ENCODE measurements at regions not wholly inside any gene's neighbourhood (a gene's known extent, or its start where the extent isn't known, plus 50 kb on each side); places are given as distances from the start of the nearest gene placed in this dataset.

DNA sequence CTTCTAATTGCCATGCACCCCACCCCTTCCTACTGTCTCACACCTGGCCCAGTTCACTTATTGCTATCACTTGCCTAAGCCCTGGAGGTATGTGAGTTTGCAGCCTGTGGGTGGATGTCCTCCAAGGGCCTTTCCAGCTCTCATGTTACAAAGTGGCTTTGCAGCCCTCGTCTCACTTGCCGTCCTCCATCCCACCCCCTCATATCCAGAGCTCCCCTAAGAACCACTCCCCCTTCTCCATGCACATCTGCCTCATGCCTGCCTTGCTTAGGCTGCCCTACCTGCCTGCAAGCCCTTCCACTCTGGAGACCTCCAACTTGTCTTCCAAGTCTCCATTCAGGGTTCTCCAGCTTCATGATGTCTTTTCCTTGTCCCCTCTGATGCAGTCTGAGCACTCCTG lies 119.4 kb upstream of the NLRP1 start:
- TF ChIP-seq, protein P1, sequence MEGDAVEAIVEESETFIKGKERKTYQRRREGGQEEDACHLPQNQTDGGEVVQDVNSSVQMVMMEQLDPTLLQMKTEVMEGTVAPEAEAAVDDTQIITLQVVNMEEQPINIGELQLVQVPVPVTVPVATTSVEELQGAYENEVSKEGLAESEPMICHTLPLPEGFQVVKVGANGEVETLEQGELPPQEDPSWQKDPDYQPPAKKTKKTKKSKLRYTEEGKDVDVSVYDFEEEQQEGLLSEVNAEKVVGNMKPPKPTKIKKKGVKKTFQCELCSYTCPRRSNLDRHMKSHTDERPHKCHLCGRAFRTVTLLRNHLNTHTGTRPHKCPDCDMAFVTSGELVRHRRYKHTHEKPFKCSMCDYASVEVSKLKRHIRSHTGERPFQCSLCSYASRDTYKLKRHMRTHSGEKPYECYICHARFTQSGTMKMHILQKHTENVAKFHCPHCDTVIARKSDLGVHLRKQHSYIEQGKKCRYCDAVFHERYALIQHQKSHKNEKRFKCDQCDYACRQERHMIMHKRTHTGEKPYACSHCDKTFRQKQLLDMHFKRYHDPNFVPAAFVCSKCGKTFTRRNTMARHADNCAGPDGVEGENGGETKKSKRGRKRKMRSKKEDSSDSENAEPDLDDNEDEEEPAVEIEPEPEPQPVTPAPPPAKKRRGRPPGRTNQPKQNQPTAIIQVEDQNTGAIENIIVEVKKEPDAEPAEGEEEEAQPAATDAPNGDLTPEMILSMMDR (conservative IDR thresholded peaks at IDR 0.05; ENCODE audit: low read depth, low read length), result no peak
- TF ChIP-seq MXI1 (IDR thresholded peaks at IDR 0.05; ENCODE audit: borderline replicate concordance, low read depth, low read length) (no peak), RCOR1 (IDR thresholded peaks at IDR 0.05; ENCODE audit: insufficient replicate concordance, low read length) (no peak)
